ENCODE measurements at regions not wholly inside any gene's neighbourhood (a gene's known extent, or its start where the extent isn't known, plus 50 kb on each side); places are given as distances from the start of the nearest gene placed in this dataset. TPM values are rescaled to one million over a fixed set of nuclear protein-coding genes. Genes with fewer than 3 reads are reported as not detected.

Small RNA genes lying in the stretch of these regions (small RNA-seq; reads per million reads assigned to genes)
- gene RN7SKP167, result not detected

Data from occipital lobe (tissue), 1 donor.